WTC11 (cell line): ENCODE measurements at regions not wholly inside any gene's neighbourhood (a gene's known extent, or its start where the extent isn't known, plus 50 kb on each side); places are given as distances from the start of the nearest gene placed in this dataset.

Experiments
- FOXJ3 ChIP-seq: sonication (generic); formaldehyde crosslinking; IDR thresholded peaks from 2 replicates; pipeline ENCODE4 v1.9.0; 2021; ENCODE audit warnings: missing genetic modification reagents, mild to moderate bottlenecking, borderline replicate concordance
- TF ChIP-seq, protein P1 (sequence below): fragments of 200-600 bp; IDR thresholded peaks from 2 replicates; pipeline ENCODE4 v1.8.0; 2022; ENCODE audit warnings: antibody characterized with exemption

DNA sequence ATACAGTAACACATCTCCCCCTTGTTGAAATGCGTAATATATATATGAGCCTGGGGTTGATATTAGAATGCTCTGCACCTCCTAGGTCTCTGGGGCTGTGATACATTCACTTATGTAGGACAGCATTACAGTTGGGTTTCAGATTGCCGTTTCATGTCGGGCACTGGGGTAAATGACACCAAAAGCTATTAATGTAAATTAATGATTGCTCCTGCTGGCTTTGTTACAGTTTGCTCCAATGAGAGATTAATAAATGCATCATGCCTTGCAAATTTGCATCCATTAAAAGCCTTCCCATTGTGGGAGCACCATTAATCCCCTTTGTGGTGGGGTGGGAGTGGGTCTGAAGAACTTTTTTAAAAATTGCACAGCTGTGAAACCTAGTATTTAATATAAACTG, 584.4 kb upstream of the EEF2KMT start:
- TF ChIP-seq, protein P1, sequence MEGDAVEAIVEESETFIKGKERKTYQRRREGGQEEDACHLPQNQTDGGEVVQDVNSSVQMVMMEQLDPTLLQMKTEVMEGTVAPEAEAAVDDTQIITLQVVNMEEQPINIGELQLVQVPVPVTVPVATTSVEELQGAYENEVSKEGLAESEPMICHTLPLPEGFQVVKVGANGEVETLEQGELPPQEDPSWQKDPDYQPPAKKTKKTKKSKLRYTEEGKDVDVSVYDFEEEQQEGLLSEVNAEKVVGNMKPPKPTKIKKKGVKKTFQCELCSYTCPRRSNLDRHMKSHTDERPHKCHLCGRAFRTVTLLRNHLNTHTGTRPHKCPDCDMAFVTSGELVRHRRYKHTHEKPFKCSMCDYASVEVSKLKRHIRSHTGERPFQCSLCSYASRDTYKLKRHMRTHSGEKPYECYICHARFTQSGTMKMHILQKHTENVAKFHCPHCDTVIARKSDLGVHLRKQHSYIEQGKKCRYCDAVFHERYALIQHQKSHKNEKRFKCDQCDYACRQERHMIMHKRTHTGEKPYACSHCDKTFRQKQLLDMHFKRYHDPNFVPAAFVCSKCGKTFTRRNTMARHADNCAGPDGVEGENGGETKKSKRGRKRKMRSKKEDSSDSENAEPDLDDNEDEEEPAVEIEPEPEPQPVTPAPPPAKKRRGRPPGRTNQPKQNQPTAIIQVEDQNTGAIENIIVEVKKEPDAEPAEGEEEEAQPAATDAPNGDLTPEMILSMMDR: no peak
- no peak for TF ChIP-seq FOXJ3 (CRISPR knock-in tag)
